ENCODE measurements at regions not wholly inside any gene's neighbourhood (a gene's known extent, or its start where the extent isn't known, plus 50 kb on each side); places are given as distances from the start of the nearest gene placed in this dataset.

DNA sequence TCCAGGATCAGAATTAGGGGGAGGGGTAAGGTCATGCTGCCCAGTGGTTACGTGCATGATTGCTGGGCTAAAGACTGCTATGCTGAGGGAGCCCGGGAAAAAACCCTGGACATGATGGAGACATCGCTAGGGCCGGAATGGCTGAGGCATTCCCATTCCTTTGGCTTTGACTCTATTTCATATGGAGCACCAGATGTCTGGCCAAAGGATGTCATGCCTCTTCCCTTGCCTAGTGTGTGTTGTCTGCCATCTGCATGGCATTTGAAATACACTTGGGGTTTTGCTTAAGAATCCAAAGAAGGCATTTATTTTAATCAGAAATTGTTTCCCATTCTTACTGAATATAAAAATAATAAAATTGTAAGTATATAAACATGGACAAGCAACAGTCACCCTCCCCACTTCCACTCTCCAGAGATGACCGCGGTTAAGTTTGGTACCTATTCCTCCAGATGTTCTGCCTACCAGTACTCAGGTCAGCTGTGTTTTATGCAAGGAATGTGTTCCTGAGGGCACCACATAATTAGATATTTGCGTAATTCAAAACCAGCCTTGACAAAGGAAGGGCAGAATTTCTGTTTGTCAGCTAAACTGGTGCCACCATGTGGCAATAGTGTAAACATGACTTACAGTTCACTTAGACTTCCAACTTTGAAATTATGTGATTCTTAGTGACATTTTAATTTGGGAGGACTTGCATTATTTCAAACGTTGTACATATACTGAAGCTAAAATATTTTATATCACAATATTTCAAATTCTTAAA, 105.9 kb downstream of the CT47B1 start:
- TF ChIP-seq, protein P1, sequence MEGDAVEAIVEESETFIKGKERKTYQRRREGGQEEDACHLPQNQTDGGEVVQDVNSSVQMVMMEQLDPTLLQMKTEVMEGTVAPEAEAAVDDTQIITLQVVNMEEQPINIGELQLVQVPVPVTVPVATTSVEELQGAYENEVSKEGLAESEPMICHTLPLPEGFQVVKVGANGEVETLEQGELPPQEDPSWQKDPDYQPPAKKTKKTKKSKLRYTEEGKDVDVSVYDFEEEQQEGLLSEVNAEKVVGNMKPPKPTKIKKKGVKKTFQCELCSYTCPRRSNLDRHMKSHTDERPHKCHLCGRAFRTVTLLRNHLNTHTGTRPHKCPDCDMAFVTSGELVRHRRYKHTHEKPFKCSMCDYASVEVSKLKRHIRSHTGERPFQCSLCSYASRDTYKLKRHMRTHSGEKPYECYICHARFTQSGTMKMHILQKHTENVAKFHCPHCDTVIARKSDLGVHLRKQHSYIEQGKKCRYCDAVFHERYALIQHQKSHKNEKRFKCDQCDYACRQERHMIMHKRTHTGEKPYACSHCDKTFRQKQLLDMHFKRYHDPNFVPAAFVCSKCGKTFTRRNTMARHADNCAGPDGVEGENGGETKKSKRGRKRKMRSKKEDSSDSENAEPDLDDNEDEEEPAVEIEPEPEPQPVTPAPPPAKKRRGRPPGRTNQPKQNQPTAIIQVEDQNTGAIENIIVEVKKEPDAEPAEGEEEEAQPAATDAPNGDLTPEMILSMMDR (IDR thresholded peaks at IDR 0.05; ENCODE audit: low read depth, low read length) = peak; percentile 9
- DNase-seq (ENCODE audit: low read depth in 2 of 2) = peak; percentile 82 to 84
- H3K4me3 ChIP-seq (replicated peaks in 1 of 2; ENCODE audit: low read depth in 2 of 2, low read length in 2 of 2) = no peak overlapping the region

DNA sequence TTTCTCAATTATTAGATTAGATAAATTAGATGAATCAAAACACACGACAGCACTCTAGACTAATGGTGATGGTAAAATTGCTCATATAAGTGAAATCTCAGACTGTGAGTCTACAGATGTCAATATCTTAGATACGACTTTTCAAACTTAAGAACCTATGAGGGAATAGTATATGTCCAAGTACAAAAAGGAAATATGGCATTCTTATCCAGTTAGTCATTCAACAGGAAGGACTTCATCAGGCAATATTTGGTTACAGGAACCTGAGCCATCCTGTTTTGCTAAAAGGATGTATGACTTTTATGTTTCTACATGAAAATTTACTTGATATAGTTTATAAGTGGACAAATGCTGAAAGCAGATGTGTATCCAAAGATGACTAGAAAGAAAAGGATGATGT, 107.0 kb downstream of the CT47B1 start:
- TF ChIP-seq, protein P1 (IDR thresholded peaks at IDR 0.05; ENCODE audit: low read depth, low read length) = no peak
- H3K4me3 ChIP-seq (replicated peaks in 1 of 2; ENCODE audit: low read depth in 2 of 2, low read length in 2 of 2) = no peak overlapping the region
- peak; percentile 56 to 80 for DNase-seq (ENCODE audit: low read depth in 2 of 2)

DNA sequence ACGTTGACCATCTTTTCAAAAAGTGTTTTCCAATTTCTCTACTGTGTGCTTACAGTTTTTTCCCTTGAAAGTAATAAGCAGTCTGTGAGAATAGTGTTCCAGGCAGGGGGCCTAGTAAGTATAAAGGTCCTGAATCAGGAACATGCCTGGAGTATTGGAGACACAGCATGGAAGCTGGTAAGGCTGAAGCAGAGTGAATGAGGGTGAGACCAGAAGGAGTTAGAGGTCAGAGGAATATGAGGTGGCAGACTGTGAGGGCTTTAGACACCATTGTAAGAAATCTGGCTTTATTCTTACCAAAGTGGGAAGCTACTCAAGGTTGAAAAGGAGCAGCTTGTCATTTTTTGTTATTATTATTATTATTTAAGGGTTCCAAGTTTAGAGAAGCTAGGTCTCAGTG, 107.4 kb downstream of the CT47B1 start:
- TF ChIP-seq, protein P1 (IDR thresholded peaks at IDR 0.05; ENCODE audit: low read depth, low read length) = no peak
- peak in 1 of 2 donors; percentile 26 for DNase-seq (ENCODE audit: low read depth in 2 of 2)

DNA sequence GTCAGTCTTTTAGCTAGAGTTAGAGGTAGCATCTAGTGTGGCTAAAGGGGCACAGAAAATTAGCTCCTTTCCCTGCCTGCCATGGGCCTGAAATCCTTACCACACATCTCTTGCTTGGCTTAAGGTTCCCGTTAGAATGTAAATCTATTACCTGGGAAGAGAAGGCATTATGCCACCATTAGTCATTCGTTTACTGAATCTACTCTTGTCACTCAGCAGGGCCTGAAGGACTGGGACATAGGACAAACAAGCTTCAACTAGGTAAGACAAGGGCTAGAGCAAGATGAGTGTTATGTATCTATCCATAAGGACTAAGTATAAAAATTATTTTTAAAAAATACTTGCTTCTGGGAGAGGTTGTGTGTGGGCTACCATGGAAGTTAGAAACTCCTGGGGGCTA, 112.4 kb downstream of the CT47B1 start:
- H3K4me3 ChIP-seq (replicated peaks in 1 of 2; ENCODE audit: low read depth in 2 of 2, low read length in 2 of 2) = no peak overlapping the region
- no peak for DNase-seq (ENCODE audit: low read depth in 2 of 2)
- TF ChIP-seq, protein P1 (IDR thresholded peaks at IDR 0.05; ENCODE audit: low read depth, low read length) = no peak

More for the DNA sequence above, 107.4 kb downstream of the CT47B1 start:
- H3K4me3 ChIP-seq (replicated peaks in 1 of 2; ENCODE audit: low read depth in 2 of 2, low read length in 2 of 2) = no peak overlapping the region

DNA sequence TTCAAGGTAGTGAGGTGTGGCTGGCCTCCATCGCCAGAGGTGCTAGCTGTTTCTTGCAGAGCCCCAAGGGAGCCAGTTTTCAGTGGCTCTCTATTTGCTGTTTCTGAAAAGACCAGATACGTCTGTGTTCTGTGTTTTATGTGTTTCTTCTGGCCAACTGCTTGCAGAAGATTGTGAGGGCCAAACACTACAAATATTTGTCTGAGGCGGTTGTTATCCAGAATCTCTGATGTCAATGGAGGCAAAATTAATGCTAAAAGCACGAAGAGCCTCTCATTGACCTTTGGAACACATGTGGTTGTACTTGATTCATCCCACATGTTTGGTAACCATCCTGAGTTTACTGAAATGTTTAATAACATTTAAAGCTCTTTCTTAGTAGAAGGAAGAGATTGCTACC, 113.9 kb downstream of the CT47B1 start:
- TF ChIP-seq, protein P1 (IDR thresholded peaks at IDR 0.05; ENCODE audit: low read depth, low read length) = no peak
- no peak overlapping the region for H3K4me3 ChIP-seq (replicated peaks in 1 of 2; ENCODE audit: low read depth in 2 of 2, low read length in 2 of 2)
- peak; percentile 68 to 79 for DNase-seq (ENCODE audit: low read depth in 2 of 2)

DNA sequence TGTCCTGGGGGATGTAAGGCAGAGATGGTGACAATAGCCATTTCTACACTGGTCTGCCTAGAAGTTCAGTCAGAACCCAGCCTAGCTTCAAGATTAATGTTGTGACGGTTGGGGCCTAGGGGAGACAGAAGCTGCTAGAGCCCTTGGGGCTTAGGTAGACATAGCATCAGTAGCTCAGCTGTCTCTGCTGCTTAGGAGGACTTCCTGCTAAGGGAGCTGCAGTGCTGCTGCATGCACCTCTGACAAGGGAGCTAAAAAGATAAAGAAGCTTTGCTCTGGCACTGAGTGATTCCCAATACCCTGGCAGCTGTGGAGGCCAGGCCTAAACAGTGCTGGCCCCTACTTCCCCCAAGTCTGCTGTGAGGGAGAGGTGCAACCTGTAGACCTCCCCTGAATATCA, 116.0 kb downstream of the CT47B1 start:
- TF ChIP-seq, protein P1 (IDR thresholded peaks at IDR 0.05; ENCODE audit: low read depth, low read length) = no peak
- H3K4me3 ChIP-seq (replicated peaks in 1 of 2; ENCODE audit: low read depth in 2 of 2, low read length in 2 of 2) = no peak overlapping the region
- no peak for DNase-seq (ENCODE audit: low read depth in 2 of 2)
